ENCODE measurements at regions not wholly inside any gene's neighbourhood (a gene's known extent, or its start where the extent isn't known, plus 50 kb on each side); places are given as distances from the start of the nearest gene placed in this dataset.

DNA sequence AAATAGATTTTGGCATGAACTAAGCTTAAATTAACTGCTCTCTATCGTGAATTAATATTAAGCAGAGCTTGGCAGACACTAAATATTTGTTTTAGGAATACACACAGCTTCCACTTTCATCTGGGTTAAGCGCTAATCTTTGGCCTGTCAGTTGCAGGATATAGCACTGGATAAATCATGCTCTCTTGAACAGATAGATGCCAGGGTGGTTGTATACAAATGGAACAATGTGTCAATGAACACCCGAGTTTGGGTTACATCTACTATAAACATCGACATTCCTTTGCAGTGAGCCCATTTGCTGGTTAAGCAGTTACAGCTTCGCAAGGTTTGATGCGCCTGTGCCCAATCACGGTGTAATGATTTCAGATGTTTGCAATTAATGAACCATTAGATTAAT is 338.2 kb upstream of the ZFP64 start:
- no peaks in the 10 kb centered on the region for H3K36me3 ChIP-seq (ENCODE audit: control insufficient read depth, insufficient read depth, low read length)
- FAIRE-seq (no peak), DNase-seq (ENCODE audit: low read depth) (no peak)
- H3K4me3 ChIP-seq (ENCODE audit: low read depth, low read length), result no peak overlapping the region
- H3K27me3 ChIP-seq (ENCODE audit: control insufficient read depth, insufficient read depth, low read length), result no peaks in the 10 kb centered on the region
- TF ChIP-seq, protein P1, sequence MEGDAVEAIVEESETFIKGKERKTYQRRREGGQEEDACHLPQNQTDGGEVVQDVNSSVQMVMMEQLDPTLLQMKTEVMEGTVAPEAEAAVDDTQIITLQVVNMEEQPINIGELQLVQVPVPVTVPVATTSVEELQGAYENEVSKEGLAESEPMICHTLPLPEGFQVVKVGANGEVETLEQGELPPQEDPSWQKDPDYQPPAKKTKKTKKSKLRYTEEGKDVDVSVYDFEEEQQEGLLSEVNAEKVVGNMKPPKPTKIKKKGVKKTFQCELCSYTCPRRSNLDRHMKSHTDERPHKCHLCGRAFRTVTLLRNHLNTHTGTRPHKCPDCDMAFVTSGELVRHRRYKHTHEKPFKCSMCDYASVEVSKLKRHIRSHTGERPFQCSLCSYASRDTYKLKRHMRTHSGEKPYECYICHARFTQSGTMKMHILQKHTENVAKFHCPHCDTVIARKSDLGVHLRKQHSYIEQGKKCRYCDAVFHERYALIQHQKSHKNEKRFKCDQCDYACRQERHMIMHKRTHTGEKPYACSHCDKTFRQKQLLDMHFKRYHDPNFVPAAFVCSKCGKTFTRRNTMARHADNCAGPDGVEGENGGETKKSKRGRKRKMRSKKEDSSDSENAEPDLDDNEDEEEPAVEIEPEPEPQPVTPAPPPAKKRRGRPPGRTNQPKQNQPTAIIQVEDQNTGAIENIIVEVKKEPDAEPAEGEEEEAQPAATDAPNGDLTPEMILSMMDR (IDR thresholded peaks at IDR 0.05; ENCODE audit: insufficient read depth, low read length, severe bottlenecking), result no peak

GRCh38 chr20:52524861-52525260 is 333.3 kb upstream of the ZFP64 start:
- FAIRE-seq (no peak), DNase-seq (ENCODE audit: low read depth) (peak; percentile 17)
- Histone ChIP-seq H3K4me3 (ENCODE audit: low read depth, low read length) (no peak overlapping the region), H3K36me3 (ENCODE audit: control insufficient read depth, insufficient read depth, low read length) (no peaks in the 10 kb centered on the region), H3K27me3 (ENCODE audit: control insufficient read depth, insufficient read depth, low read length) (no peaks in the 10 kb centered on the region)
- TF ChIP-seq, protein P1 (IDR thresholded peaks at IDR 0.05; ENCODE audit: insufficient read depth, low read length, severe bottlenecking), result no peak

DNA sequence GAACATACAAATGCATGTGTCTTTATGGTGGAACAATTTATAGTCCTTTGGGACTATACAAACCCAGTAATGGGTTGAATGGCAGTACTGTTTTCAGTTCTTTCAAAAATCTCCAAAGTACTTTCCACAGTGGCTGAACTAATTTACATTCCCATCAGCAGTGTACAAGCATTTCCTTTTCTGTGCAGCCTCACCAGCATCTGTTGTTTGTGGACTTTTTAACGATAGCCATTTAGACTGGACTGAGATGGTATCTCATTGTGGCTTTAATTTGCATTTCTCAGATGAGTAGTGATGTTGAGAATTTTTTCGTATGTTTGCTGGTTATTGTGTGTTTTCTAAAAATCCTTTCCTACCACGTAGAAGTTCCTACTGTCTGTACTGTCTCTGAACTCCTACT is 327.2 kb upstream of the ZFP64 start:
- FAIRE-seq, result no peak
- no peaks in the 10 kb centered on the region for H3K36me3 ChIP-seq (ENCODE audit: control insufficient read depth, insufficient read depth, low read length)
- H3K4me3 ChIP-seq (ENCODE audit: low read depth, low read length), result no peak overlapping the region
- no peaks in the 10 kb centered on the region for H3K27me3 ChIP-seq (ENCODE audit: control insufficient read depth, insufficient read depth, low read length)
- TF ChIP-seq, protein P1 (IDR thresholded peaks at IDR 0.05; ENCODE audit: insufficient read depth, low read length, severe bottlenecking), result no peak
- DNase-seq (ENCODE audit: low read depth), result no peak

GRCh38 chr20:52515877-52516276 is 324.3 kb upstream of the ZFP64 start:
- TF ChIP-seq, protein P1 (IDR thresholded peaks at IDR 0.05; ENCODE audit: insufficient read depth, low read length, severe bottlenecking), result no peak
- Histone ChIP-seq H3K4me3 (ENCODE audit: low read depth, low read length) (no peak overlapping the region), H3K27me3 (ENCODE audit: control insufficient read depth, insufficient read depth, low read length) (no peaks in the 10 kb centered on the region), H3K36me3 (ENCODE audit: control insufficient read depth, insufficient read depth, low read length) (no peaks in the 10 kb centered on the region)
- FAIRE-seq, result no peak
- DNase-seq (ENCODE audit: low read depth), result no peak

- DNase-seq (ENCODE audit: low read depth), result no peak
Measured at GRCh38 chr20:52500157-52500556, 308.6 kb upstream of the ZFP64 start.

GRCh38 chr20:52497731-52498130 is 306.2 kb upstream of the ZFP64 start:
- H3K4me3 ChIP-seq (ENCODE audit: low read depth, low read length), result no peak overlapping the region
- no peaks in the 10 kb centered on the region for H3K36me3 ChIP-seq (ENCODE audit: control insufficient read depth, insufficient read depth, low read length)
- DNase-seq (ENCODE audit: low read depth), result peak; percentile 50
- H3K27me3 ChIP-seq (ENCODE audit: control insufficient read depth, insufficient read depth, low read length), result no peaks in the 10 kb centered on the region
- no peak for FAIRE-seq
- TF ChIP-seq, protein P1 (IDR thresholded peaks at IDR 0.05; ENCODE audit: insufficient read depth, low read length, severe bottlenecking), result no peak

More at GRCh38 chr20:52500157-52500556, 308.6 kb upstream of the ZFP64 start:
- Histone ChIP-seq H3K36me3 (ENCODE audit: control insufficient read depth, insufficient read depth, low read length) (no peaks in the 10 kb centered on the region), H3K4me3 (ENCODE audit: low read depth, low read length) (no peak overlapping the region), H3K27me3 (ENCODE audit: control insufficient read depth, insufficient read depth, low read length) (no peaks in the 10 kb centered on the region)
- no peak for FAIRE-seq
- TF ChIP-seq, protein P1 (IDR thresholded peaks at IDR 0.05; ENCODE audit: insufficient read depth, low read length, severe bottlenecking), result no peak

Data from bronchial epithelial cell (primary cell).